D721Med (cell line): ENCODE measurements at regions not wholly inside any gene's neighbourhood (a gene's known extent, or its start where the extent isn't known, plus 50 kb on each side); places are given as distances from the start of the nearest gene placed in this dataset.

Experiments
- DNase-seq: peaks from one replicate; pipeline ENCODE4 v3.0.0; 2011; ENCODE audit warnings: low spot score; ENCODE audit not compliant: insufficient read length
- FAIRE-seq: peaks from 2 replicates; lab custom pipeline; 2011; peaks lifted over from hg19 to GRCh38; lab: Jason Lieb, UNC
- TF ChIP-seq, protein P1 (sequence below): IDR thresholded peaks from 2 replicates; pipeline ENCODE4 v1.5.1; 2012; ENCODE audit warnings: mild to moderate bottlenecking, control low read depth; ENCODE audit not compliant: insufficient read depth; ENCODE audit errors: missing control alignments

DNA sequence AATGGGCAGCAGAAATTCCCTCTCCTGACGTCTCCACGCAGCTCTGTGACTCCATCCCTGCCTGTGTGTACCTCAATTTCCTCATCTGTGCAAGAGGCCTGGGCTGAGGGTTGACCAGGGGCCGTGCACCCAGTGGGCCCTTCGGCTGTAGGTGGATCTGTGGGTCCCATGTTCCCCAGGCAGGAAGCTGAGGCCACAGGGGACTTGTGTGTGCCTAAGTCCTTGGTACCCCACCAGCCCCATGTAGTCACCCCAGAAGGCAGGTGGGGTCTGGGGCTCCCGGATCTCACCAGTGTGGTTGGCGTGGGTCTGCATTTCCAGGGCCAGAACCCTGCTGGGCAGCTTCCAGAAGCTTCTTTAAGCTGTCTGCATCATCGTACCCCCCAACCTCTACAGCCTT lies 177.4 kb upstream of the GSE1 start:
- TF ChIP-seq, protein P1, sequence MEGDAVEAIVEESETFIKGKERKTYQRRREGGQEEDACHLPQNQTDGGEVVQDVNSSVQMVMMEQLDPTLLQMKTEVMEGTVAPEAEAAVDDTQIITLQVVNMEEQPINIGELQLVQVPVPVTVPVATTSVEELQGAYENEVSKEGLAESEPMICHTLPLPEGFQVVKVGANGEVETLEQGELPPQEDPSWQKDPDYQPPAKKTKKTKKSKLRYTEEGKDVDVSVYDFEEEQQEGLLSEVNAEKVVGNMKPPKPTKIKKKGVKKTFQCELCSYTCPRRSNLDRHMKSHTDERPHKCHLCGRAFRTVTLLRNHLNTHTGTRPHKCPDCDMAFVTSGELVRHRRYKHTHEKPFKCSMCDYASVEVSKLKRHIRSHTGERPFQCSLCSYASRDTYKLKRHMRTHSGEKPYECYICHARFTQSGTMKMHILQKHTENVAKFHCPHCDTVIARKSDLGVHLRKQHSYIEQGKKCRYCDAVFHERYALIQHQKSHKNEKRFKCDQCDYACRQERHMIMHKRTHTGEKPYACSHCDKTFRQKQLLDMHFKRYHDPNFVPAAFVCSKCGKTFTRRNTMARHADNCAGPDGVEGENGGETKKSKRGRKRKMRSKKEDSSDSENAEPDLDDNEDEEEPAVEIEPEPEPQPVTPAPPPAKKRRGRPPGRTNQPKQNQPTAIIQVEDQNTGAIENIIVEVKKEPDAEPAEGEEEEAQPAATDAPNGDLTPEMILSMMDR, result no peak
- DNase-seq (no peak), FAIRE-seq (no peak)

DNA sequence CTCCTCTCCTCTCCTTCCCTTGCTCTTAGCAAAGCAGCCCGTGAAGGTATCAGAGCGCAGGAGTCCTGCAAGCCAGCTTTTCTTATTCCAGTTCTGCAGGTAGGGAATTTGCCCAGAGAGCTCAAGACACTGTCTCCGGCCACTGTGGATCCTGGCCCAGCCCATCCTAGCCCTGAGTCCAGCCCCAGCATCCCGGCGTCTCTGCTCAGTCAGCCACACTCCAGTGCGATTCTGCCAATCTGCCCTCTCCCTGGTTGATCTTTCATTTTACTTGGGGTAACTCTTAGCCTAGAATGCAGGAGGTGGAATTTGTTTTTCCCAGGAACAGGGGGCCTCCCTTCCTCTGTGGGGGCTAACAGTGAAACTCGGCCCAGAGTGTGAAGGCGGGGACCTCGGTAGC lies 176.9 kb upstream of the GSE1 start:
- FAIRE-seq, result no peak
- DNase-seq, result no peak
- TF ChIP-seq, protein P1, result no peak

DNA sequence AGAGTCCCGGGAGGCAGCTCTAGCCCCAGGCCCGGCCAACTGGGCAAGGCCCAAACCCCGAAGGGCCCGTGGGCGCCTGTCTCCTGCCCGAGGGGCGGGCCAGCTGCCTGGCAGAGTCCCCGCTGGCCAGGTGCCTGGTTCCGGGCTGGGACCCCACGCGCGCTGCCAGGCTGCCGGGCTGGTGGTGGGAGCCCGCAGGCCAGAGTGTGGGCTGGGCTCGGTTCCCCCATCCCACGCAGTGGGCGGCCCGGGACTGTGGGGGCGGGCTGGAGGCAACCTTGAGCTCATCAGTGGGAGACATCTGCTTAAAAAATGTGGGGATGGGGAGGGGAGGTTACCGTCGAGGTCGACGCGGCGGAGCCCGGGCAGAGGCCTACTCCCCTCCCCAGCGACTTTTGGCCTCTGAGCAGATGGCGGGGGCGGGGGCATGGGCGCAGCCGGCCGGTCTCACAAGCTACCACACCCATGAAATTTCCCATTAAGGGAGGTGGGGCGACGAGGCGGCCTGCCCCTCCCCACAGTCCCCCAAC lies 176.4 kb upstream of the GSE1 start:
- DNase-seq (no peak), FAIRE-seq (no peak)
- TF ChIP-seq, protein P1, result no peak

DNA sequence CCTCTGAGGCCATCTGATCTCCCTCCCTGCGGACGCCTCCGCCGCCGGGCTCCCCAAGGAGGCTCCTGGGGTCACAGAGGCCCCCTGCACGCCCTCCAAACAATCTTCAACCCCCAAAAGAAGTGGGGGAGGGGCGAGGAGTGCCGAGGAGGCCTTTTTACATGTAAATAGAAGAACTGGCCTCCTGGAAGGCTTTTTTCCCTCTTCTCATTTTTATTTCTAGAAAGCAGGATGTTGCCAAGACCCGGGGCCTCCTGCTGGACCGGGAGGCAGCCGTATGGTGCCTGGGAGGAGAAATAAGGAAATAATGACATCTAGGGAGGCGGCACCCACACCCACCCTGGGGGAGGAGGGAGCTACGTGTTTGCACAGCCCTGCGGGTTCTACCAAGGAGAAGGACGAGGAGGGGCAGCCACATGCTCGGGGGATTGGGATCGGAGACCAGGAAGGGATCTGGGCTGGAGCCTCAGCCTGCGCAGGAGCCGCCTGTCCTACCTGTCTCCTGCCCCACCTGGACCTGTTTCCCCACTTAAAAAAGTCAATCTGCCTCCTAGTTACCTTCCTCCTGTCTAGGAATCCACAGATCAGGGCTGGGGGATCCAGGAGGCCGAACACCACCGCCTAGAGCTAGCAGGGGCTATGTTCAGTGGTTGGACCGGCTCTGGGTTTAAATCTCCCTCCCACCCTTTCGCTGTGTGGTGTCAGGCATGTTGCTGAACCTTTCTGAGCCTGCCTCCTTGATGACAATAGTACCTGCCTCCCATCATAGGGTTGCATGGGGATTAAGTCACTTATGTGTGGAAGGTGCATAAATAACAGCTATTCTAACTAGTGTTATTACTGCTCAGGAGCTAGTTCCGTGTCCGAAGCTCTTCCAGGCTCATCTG lies 175.7 kb upstream of the GSE1 start:
- DNase-seq (no peak), FAIRE-seq (no peak)
- TF ChIP-seq, protein P1, result no peak

DNA sequence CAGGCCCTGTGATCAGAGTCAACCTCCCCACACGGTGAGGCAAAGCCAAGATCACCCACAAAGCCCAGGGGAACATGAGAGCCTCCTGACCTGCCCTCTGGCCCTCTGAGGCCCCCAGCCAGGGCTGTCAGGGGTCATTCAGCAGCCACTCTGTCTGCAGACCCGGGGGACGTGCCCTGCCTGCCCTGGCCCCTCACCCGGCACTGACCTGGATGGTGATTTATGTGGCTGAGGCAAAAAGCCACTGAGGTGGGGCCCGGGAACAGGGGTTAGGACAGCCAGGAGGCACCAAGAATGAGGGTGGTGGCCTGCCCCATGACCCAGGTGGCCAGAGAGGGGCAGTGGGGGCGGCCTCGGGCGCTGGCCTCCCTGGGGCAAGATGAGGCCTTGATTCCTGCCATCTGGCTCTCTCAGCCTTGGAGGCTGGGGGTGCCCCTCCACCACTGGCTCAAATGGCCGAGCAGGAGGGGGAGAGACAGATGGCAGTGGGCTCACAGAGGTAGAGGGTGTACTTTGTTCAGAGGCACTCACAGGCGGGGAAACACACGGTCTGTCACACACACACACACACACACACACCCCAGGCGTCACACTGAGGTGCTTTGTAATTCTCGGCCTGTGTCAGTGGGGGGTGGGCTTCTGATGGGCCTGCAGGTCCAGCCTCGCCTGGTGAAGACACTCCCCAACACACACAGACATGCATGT lies 174.0 kb upstream of the GSE1 start:
- FAIRE-seq (no peak), DNase-seq (no peak)
- TF ChIP-seq, protein P1, result no peak

DNA sequence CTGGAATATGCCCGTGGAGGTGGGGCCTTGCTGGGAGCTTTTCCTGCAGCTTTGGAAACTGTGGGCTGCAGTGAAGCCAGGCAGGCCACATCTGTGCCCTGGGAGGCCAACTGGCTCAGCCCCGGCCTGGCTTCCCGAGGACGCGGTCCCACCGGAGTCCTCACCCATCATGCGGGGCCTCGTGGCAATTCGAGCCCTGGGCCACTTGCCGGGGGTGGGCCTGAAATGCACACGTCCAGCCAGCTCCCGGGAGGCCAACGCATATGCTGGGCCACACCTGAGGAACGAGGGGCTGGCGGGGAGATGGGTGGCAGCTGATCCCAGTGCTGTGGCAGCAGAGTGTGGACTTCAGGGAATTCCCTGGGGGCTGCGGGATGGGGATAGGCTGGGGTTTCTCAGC lies 172.4 kb upstream of the GSE1 start:
- TF ChIP-seq, protein P1, result no peak
- FAIRE-seq, result no peak
- no peak for DNase-seq
